ENCODE measurements at regions not wholly inside any gene's neighbourhood (a gene's known extent, or its start where the extent isn't known, plus 50 kb on each side); places are given as distances from the start of the nearest gene placed in this dataset.

- WGBS, 2 donors: 94 to 96% methylated on average over 7 of the region's 7 CpGs
- DNase-seq: no peak
- no peak for ATAC-seq (ENCODE audit: insufficient read depth, low FRiP score)
- no peak for TF ChIP-seq CTCF (IDR thresholded peaks at IDR 0.05; ENCODE audit: control extremely low read depth, extremely low read depth)
- H3K27me3 ChIP-seq (ENCODE audit: control insufficient read depth in 3 of 3, insufficient read depth in 3 of 3, low read length in 2 of 3): peaks cover 0 to 3% (median 3%) of the 10 kb centered on the region in 3 donors
- no peak overlapping the region for H3K27ac ChIP-seq (ENCODE audit: low read depth in 1 of 2, low read length in 1 of 2)
- no peak overlapping the region for H3K4me3 ChIP-seq
- peaks cover 0 to 4% (median 0%) of the 10 kb centered on the region in 4 donors for H3K9me3 ChIP-seq (ENCODE audit: control insufficient read depth in 4 of 4, insufficient read depth in 3 of 4, low read length in 3 of 4)
- no peaks in the 10 kb centered on the region for H3K36me3 ChIP-seq (ENCODE audit: control insufficient read depth in 4 of 4, insufficient read depth in 4 of 4, low read length in 4 of 4)
- no peak overlapping the region for H3K9ac ChIP-seq (ENCODE audit: insufficient read depth in 1 of 2, low read length in 2 of 2)
- H3K4me1 ChIP-seq (ENCODE audit: control insufficient read depth in 5 of 5, insufficient read depth in 5 of 5, low read length in 5 of 5): peaks cover 0 to 4% (median 0%) of the 10 kb centered on the region in 5 donors
Observed at GRCh38 chr19:32240316-32240715, 105.1 kb upstream of the ZNF507 start.

GRCh38 chr19:32241306-32241705, 104.1 kb upstream of the ZNF507 start:
- Histone ChIP-seq H3K4me3 (no peak overlapping the region), H3K9ac (ENCODE audit: insufficient read depth in 1 of 2, low read length in 2 of 2) (no peak overlapping the region), H3K27me3 (ENCODE audit: control insufficient read depth in 3 of 3, insufficient read depth in 3 of 3, low read length in 2 of 3) (peaks cover 0 to 3% (median 0%) of the 10 kb centered on the region in 3 donors), H3K27ac (ENCODE audit: low read depth in 1 of 2, low read length in 1 of 2) (no peak overlapping the region), H3K36me3 (ENCODE audit: control insufficient read depth in 4 of 4, insufficient read depth in 4 of 4, low read length in 4 of 4) (no peaks in the 10 kb centered on the region), H3K4me1 (ENCODE audit: control insufficient read depth in 5 of 5, insufficient read depth in 5 of 5, low read length in 5 of 5) (peaks cover 0 to 4% (median 0%) of the 10 kb centered on the region in 5 donors), H3K9me3 (ENCODE audit: control insufficient read depth in 4 of 4, insufficient read depth in 3 of 4, low read length in 3 of 4) (peaks cover 0 to 4% (median 0%) of the 10 kb centered on the region in 4 donors)
- 87 to 96% methylated on average over 8 of the region's 8 CpGs for WGBS, 2 donors
- ATAC-seq (ENCODE audit: insufficient read depth, low FRiP score) (no peak), DNase-seq (no peak)
- TF ChIP-seq CTCF (IDR thresholded peaks at IDR 0.05; ENCODE audit: control extremely low read depth, extremely low read depth): no peak

DNA sequence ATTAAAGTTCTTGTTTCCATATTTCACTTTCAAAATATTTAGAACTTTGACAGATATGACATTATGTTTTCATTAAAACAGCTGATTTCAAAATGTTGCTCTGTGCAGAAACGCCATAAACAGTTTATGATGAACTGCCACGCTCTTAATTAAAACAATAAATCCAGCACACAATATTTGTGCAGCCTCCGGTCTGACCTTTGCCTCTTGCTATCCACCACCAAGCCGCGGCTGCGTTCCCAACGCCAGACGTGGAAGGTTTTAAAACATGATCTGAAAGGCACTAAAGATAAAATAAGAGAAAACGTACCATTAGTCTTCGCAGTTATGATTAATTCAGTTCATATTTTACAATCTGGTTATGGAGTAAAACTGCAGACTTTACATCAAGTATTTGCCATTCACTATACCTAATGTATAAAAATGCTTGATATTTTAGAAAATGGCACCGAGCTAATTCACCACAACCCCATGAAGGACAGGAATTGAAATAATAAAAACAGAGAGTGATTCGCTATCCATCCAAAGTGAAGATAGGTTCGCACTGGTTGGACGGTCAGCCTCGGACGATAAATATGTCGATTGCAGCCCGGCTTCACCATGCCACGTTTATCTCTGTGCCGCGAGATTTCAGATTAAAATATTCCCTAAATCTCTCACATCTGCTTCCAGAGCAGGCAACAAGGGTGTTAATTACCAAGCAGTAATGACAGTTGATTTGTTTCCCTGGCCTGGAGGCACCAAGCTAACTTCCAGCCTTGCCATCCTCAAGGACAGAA, 103.3 kb upstream of the ZNF507 start:
- peaks cover 0 to 3% (median 0%) of the 10 kb centered on the region in 3 donors for H3K27me3 ChIP-seq (ENCODE audit: control insufficient read depth in 3 of 3, insufficient read depth in 3 of 3, low read length in 2 of 3)
- H3K27ac ChIP-seq (ENCODE audit: low read depth in 1 of 2, low read length in 1 of 2): no peak overlapping the region
- ATAC-seq (ENCODE audit: insufficient read depth, low FRiP score): no peak
- no peak for TF ChIP-seq CTCF (IDR thresholded peaks at IDR 0.05; ENCODE audit: control extremely low read depth, extremely low read depth)
- WGBS, 2 donors: 77 to 89% methylated on average over 21 of the region's 21 CpGs
- H3K4me1 ChIP-seq (ENCODE audit: control insufficient read depth in 5 of 5, insufficient read depth in 5 of 5, low read length in 5 of 5): peaks cover 0 to 4% (median 0%) of the 10 kb centered on the region in 5 donors
- no peaks in the 10 kb centered on the region for H3K36me3 ChIP-seq (ENCODE audit: control insufficient read depth in 4 of 4, insufficient read depth in 4 of 4, low read length in 4 of 4)
- H3K4me3 ChIP-seq: no peak overlapping the region
- DNase-seq: peak in 2 of 3 donors; percentile 15 to 34
- H3K9ac ChIP-seq (ENCODE audit: insufficient read depth in 1 of 2, low read length in 2 of 2): no peak overlapping the region
- H3K9me3 ChIP-seq (ENCODE audit: control insufficient read depth in 4 of 4, insufficient read depth in 3 of 4, low read length in 3 of 4): peaks cover 0 to 4% (median 0%) of the 10 kb centered on the region in 4 donors

All from lung (tissue), 11 donors.